Stimulated activated naive B cell treated with anti-CD40 and anti-IgM and Interleukin-4, amounts not matched to agents 10 μg/mL and 1 μg/mL and 100 μg/mL, for 72 hours (primary cell): ENCODE measurements at regions not wholly inside any gene's neighbourhood (a gene's known extent, or its start where the extent isn't known, plus 50 kb on each side); places are given as distances from the start of the nearest gene placed in this dataset.

Experiments used
- ATAC-seq, 2 donors: fragments of 150-1000 bp; cut with Tn5 transposase; replicated peaks; 2 replicates each; pipeline ENCODE4 v1.10.0; 2021; ENCODE audit warnings: moderate library complexity in 1 of 2
- DNase-seq: peaks from one replicate; pipeline ENCODE4 v3.0.0; 2021
- H3K27ac Mint-ChIP-seq: one replicate; pipeline ENCODE4 v1.8.0; 2022; ENCODE audit warnings: mild to moderate bottlenecking, mixed read lengths
- H3K27me3 Mint-ChIP-seq, 2 donors: one replicate each; pipeline ENCODE4 v1.8.0; 2022; ENCODE audit warnings: mixed read lengths in 2 of 2
- H3K36me3 Mint-ChIP-seq, 2 donors: one replicate each; pipeline ENCODE4 v1.8.0; 2022; ENCODE audit warnings: mixed read lengths in 2 of 2, mild to moderate bottlenecking in 1 of 2
- H3K4me1 Mint-ChIP-seq, 2 donors: one replicate each; pipeline ENCODE4 v1.8.0; 2022; ENCODE audit warnings: mixed read lengths in 2 of 2, mild to moderate bottlenecking in 1 of 2
- H3K4me3 Mint-ChIP-seq, 2 donors: one replicate each; pipeline ENCODE4 v1.8.0; 2022; ENCODE audit warnings: mild to moderate bottlenecking in 2 of 2, mixed read lengths in 2 of 2, moderate library complexity in 1 of 2
- H3K9me3 Mint-ChIP-seq, 2 donors: one replicate each; pipeline ENCODE4 v1.8.0; 2022; ENCODE audit warnings: mixed read lengths in 2 of 2, mild to moderate bottlenecking in 1 of 2

GRCh38 chr12:78721906-78722305, 142.7 kb upstream of the SYT1 start:
- no peaks in the 10 kb centered on the region for H3K36me3 Mint-ChIP-seq
- H3K4me3 Mint-ChIP-seq: no peak overlapping the region
- ATAC-seq (no peak), DNase-seq (no peak)
- H3K27me3 Mint-ChIP-seq: no peaks in the 10 kb centered on the region
- no peak overlapping the region for H3K27ac Mint-ChIP-seq
- no peaks in the 10 kb centered on the region for H3K9me3 Mint-ChIP-seq
- H3K4me1 Mint-ChIP-seq: peaks cover 0 to 2% of the 10 kb centered on the region in 2 donors

- Mint-ChIP-seq H3K36me3 (no peaks in the 10 kb centered on the region), H3K27me3 (no peaks in the 10 kb centered on the region), H3K27ac (no peak overlapping the region), H3K4me1 (peaks cover 0 to 2% of the 10 kb centered on the region in 2 donors), H3K4me3 (no peak overlapping the region), H3K9me3 (no peaks in the 10 kb centered on the region)
- ATAC-seq (no peak), DNase-seq (no peak)
These were observed 139.5 kb upstream of the SYT1 start for GRCh38 chr12:78725033-78725432.

- Mint-ChIP-seq H3K36me3 (no peaks in the 10 kb centered on the region), H3K27me3 (no peaks in the 10 kb centered on the region), H3K27ac (no peak overlapping the region), H3K4me1 (peaks cover 0 to 2% of the 10 kb centered on the region in 2 donors), H3K9me3 (no peaks in the 10 kb centered on the region), H3K4me3 (no peak overlapping the region)
- DNase-seq (no peak), ATAC-seq (no peak)
These were observed 138.5 kb upstream of the SYT1 start for GRCh38 chr12:78725951-78726580.

- H3K4me3 Mint-ChIP-seq: no peak overlapping the region
- ATAC-seq: no peak
- H3K4me1 Mint-ChIP-seq: peaks cover 0 to 2% of the 10 kb centered on the region in 2 donors
- H3K36me3 Mint-ChIP-seq: no peaks in the 10 kb centered on the region
- H3K27me3 Mint-ChIP-seq: no peaks in the 10 kb centered on the region
- DNase-seq: no peak
- no peaks in the 10 kb centered on the region for H3K9me3 Mint-ChIP-seq
- H3K27ac Mint-ChIP-seq: no peak overlapping the region
These were observed 137.7 kb upstream of the SYT1 start for GRCh38 chr12:78726854-78727253.

- H3K27me3 Mint-ChIP-seq: no peaks in the 10 kb centered on the region
- ATAC-seq (no peak), DNase-seq (no peak)
- no peak overlapping the region for H3K4me3 Mint-ChIP-seq
- no peak overlapping the region for H3K27ac Mint-ChIP-seq
- H3K36me3 Mint-ChIP-seq: no peaks in the 10 kb centered on the region
- H3K4me1 Mint-ChIP-seq: no peaks in the 10 kb centered on the region
- no peaks in the 10 kb centered on the region for H3K9me3 Mint-ChIP-seq
These were observed 132.1 kb upstream of the SYT1 start for GRCh38 chr12:78732481-78732880.

- no peaks in the 10 kb centered on the region for H3K27me3 Mint-ChIP-seq
- H3K4me1 Mint-ChIP-seq: no peaks in the 10 kb centered on the region
- no peaks in the 10 kb centered on the region for H3K9me3 Mint-ChIP-seq
- H3K27ac Mint-ChIP-seq: no peak overlapping the region
- ATAC-seq (no peak), DNase-seq (no peak)
- H3K4me3 Mint-ChIP-seq: no peak overlapping the region
- no peaks in the 10 kb centered on the region for H3K36me3 Mint-ChIP-seq
These were observed 124.9 kb upstream of the SYT1 start for GRCh38 chr12:78739653-78740052.

- Mint-ChIP-seq H3K27ac (no peak overlapping the region), H3K4me1 (no peaks in the 10 kb centered on the region), H3K27me3 (no peaks in the 10 kb centered on the region), H3K9me3 (peaks cover 0 to 4% of the 10 kb centered on the region in 2 donors), H3K36me3 (no peaks in the 10 kb centered on the region), H3K4me3 (no peak overlapping the region)
- no peak for DNase-seq
- ATAC-seq: no peak
These were observed 118.6 kb upstream of the SYT1 start for GRCh38 chr12:78746001-78746400.

GRCh38 chr12:78753058-78753457, 111.5 kb upstream of the SYT1 start:
- Mint-ChIP-seq H3K27me3 (no peaks in the 10 kb centered on the region), H3K4me1 (no peaks in the 10 kb centered on the region), H3K4me3 (no peak overlapping the region), H3K9me3 (peaks cover 2 to 4% of the 10 kb centered on the region in 2 donors), H3K27ac (no peak overlapping the region), H3K36me3 (no peaks in the 10 kb centered on the region)
- ATAC-seq (no peak), DNase-seq (no peak)

GRCh38 chr12:78756936-78757335, 107.6 kb upstream of the SYT1 start:
- H3K27ac Mint-ChIP-seq: no peak overlapping the region
- no peak for DNase-seq
- H3K27me3 Mint-ChIP-seq: no peaks in the 10 kb centered on the region
- H3K36me3 Mint-ChIP-seq: no peaks in the 10 kb centered on the region
- no peak overlapping the region for H3K4me3 Mint-ChIP-seq
- H3K4me1 Mint-ChIP-seq: no peaks in the 10 kb centered on the region
- ATAC-seq: no peak
- H3K9me3 Mint-ChIP-seq: peaks cover 3 to 4% of the 10 kb centered on the region in 2 donors

- Mint-ChIP-seq H3K9me3 (peaks cover 3 to 4% of the 10 kb centered on the region in 2 donors), H3K36me3 (no peaks in the 10 kb centered on the region), H3K27ac (no peak overlapping the region), H3K4me1 (no peaks in the 10 kb centered on the region), H3K4me3 (no peak overlapping the region), H3K27me3 (no peaks in the 10 kb centered on the region)
- ATAC-seq: no peak
- DNase-seq: no peak
These were observed 105.2 kb upstream of the SYT1 start for GRCh38 chr12:78759367-78759766.

- ATAC-seq (no peak), DNase-seq (no peak)
- no peak overlapping the region for H3K4me3 Mint-ChIP-seq
- no peak overlapping the region for H3K27ac Mint-ChIP-seq
- no peaks in the 10 kb centered on the region for H3K36me3 Mint-ChIP-seq
- no peaks in the 10 kb centered on the region for H3K27me3 Mint-ChIP-seq
- peaks cover 3 to 4% of the 10 kb centered on the region in 2 donors for H3K9me3 Mint-ChIP-seq
- no peaks in the 10 kb centered on the region for H3K4me1 Mint-ChIP-seq
These were observed 103.7 kb upstream of the SYT1 start for GRCh38 chr12:78760906-78761305.

GRCh38 chr12:78764913-78765312, 99.7 kb upstream of the SYT1 start:
- no peaks in the 10 kb centered on the region for H3K27me3 Mint-ChIP-seq
- DNase-seq: no peak
- no peak overlapping the region for H3K4me3 Mint-ChIP-seq
- H3K27ac Mint-ChIP-seq: no peak overlapping the region
- peaks cover 0 to 2% of the 10 kb centered on the region in 2 donors for H3K9me3 Mint-ChIP-seq
- H3K4me1 Mint-ChIP-seq: no peaks in the 10 kb centered on the region
- no peaks in the 10 kb centered on the region for H3K36me3 Mint-ChIP-seq
- ATAC-seq: no peak

- Mint-ChIP-seq H3K27me3 (no peaks in the 10 kb centered on the region), H3K36me3 (no peaks in the 10 kb centered on the region)
- DNase-seq: no peak
These were observed 97.2 kb upstream of the SYT1 start for GRCh38 chr12:78767264-78767981.

GRCh38 chr12:78778339-78778738, 86.2 kb upstream of the SYT1 start:
- no peaks in the 10 kb centered on the region for H3K27me3 Mint-ChIP-seq
- H3K27ac Mint-ChIP-seq: no peak overlapping the region
- ATAC-seq: no peak
- no peak for DNase-seq
- H3K4me1 Mint-ChIP-seq: no peaks in the 10 kb centered on the region
- no peaks in the 10 kb centered on the region for H3K36me3 Mint-ChIP-seq
- H3K9me3 Mint-ChIP-seq: no peaks in the 10 kb centered on the region
- H3K4me3 Mint-ChIP-seq: no peak overlapping the region

More at GRCh38 chr12:78767264-78767981, 97.2 kb upstream of the SYT1 start:
- Mint-ChIP-seq H3K4me1 (no peaks in the 10 kb centered on the region), H3K9me3 (no peaks in the 10 kb centered on the region), H3K4me3 (no peak overlapping the region), H3K27ac (no peak overlapping the region)
- no peak for ATAC-seq

- Mint-ChIP-seq H3K9me3 (no peaks in the 10 kb centered on the region), H3K4me3 (no peak overlapping the region), H3K27ac (no peak overlapping the region), H3K27me3 (no peaks in the 10 kb centered on the region), H3K36me3 (no peaks in the 10 kb centered on the region), H3K4me1 (no peaks in the 10 kb centered on the region)
- DNase-seq (no peak), ATAC-seq (no peak)
These were observed 77.0 kb upstream of the SYT1 start for GRCh38 chr12:78787576-78787975.
